ENCODE measurements at regions not wholly inside any gene's neighbourhood (a gene's known extent, or its start where the extent isn't known, plus 50 kb on each side); places are given as distances from the start of the nearest gene placed in this dataset.

GRCh38 chr4:74654230-74654681 lies 140.1 kb downstream of the BTC start (continued):
- peak; percentile 85; the same call in 1 of the 2 replicates for TF ChIP-seq ZNF609 (CRISPR knock-in tag; IDR thresholded peaks at IDR 0.05; ENCODE audit: borderline replicate concordance)
- peak; percentile 86 for TF ChIP-seq HDAC2 (CRISPR knock-in tag; IDR thresholded peaks at IDR 0.05)
- 0 out of 2 replicates have a peak, but pooled peaks have one; percentile 48 for TF ChIP-seq POLR2AphosphoS5 (IDR thresholded peaks at IDR 0.05; ENCODE audit: low read depth, low read length)
- TF ChIP-seq ZMYM3 (CRISPR knock-in tag; IDR thresholded peaks at IDR 0.05): peak; percentile 61; the same call in 1 of the 2 replicates
- 0 out of 2 replicates have a peak, but pooled peaks have one; percentile 40 for TF ChIP-seq ZNF770 (CRISPR knock-in tag; IDR thresholded peaks at IDR 0.05)
- peak; percentile 97 for TF ChIP-seq SOX5 (CRISPR knock-in tag; IDR thresholded peaks at IDR 0.05; ENCODE audit: borderline replicate concordance)
- TF ChIP-seq TCF7L2 (IDR thresholded peaks at IDR 0.05; ENCODE audit: low read depth, low read length): peak; percentile 28; the same call in 1 of the 2 replicates
- TF ChIP-seq ZNF710 (CRISPR knock-in tag; IDR thresholded peaks at IDR 0.05; ENCODE audit: borderline replicate concordance): peak; percentile 87; the same call in 1 of the 2 replicates
- peak; percentile 64; the same call in 1 of the 2 replicates for TF ChIP-seq TBX3 (IDR thresholded peaks at IDR 0.05; ENCODE audit: borderline replicate concordance)
- TF ChIP-seq MIXL1 (CRISPR knock-in tag; IDR thresholded peaks at IDR 0.05): peak; percentile 76
- peak; percentile 76; the same call in 1 of the 2 replicates for TF ChIP-seq JUN (CRISPR knock-in tag; IDR thresholded peaks at IDR 0.05)
- 0 out of 2 replicates have a peak, but pooled peaks have one; percentile 35 for TF ChIP-seq ZSCAN21 (CRISPR knock-in tag; IDR thresholded peaks at IDR 0.05; ENCODE audit: borderline replicate concordance)
- TF ChIP-seq HMG20B (CRISPR knock-in tag; conservative IDR thresholded peaks at IDR 0.05): peak; percentile 81
- TF ChIP-seq ARNTL (CRISPR knock-in tag; IDR thresholded peaks at IDR 0.05): peak; percentile 59; the same call in 1 of the 2 replicates
- TF ChIP-seq MLX (CRISPR knock-in tag; IDR thresholded peaks at IDR 0.05): peak; percentile 95
- peak; percentile 89 to 100 for TF ChIP-seq ATF4 (CRISPR knock-in tag; IDR thresholded peaks at IDR 0.05)
